Breast epithelium (tissue), 3 donors: ENCODE measurements at regions not wholly inside any gene's neighbourhood (a gene's known extent, or its start where the extent isn't known, plus 50 kb on each side); places are given as distances from the start of the nearest gene placed in this dataset.

Experiments used
- CTCF ChIP-seq, 3 donors: fragments of 450-650 bp; IDR thresholded peaks; one replicate each; pipeline ENCODE4 v1.5.1; 2016 to 2017; ENCODE audit warnings: antibody characterized with exemption in 3 of 3, mild to moderate bottlenecking in 3 of 3, moderate library complexity in 3 of 3
- POLR2A ChIP-seq: fragments of 450-650 bp; IDR thresholded peaks from one replicate; pipeline ENCODE4 v1.6.1; 2016; ENCODE audit warnings: antibody characterized with exemption, mild to moderate bottlenecking, moderate library complexity
- POLR2AphosphoS5 ChIP-seq, 3 donors: sonication (generic); formaldehyde crosslinking; IDR thresholded peaks; one replicate each; pipeline ENCODE4 v1.6.1; 2017; ENCODE audit warnings: antibody characterized with exemption in 3 of 3

GRCh38 chr16:72226136-72226535 lies 54.2 kb upstream of the PMFBP1 start:
- TF ChIP-seq CTCF (IDR thresholded peaks at IDR 0.05) (no peak), POLR2AphosphoS5 (IDR thresholded peaks at IDR 0.05) (no peak), POLR2A (no peak)
